ENCODE measurements at regions not wholly inside any gene's neighbourhood (a gene's known extent, or its start where the extent isn't known, plus 50 kb on each side); places are given as distances from the start of the nearest gene placed in this dataset.

GRCh38 chr5:2879701-2880100 lies 128.2 kb upstream of the IRX2 start:
- Mint-ChIP-seq H3K4me3 (no peak overlapping the region), H3K4me1 (no peaks in the 10 kb centered on the region), H3K27ac (ENCODE audit: unreplicated experiment) (no peak overlapping the region), H3K36me3 (ENCODE audit: low read depth) (peaks cover 16% of the 10 kb centered on the region), H3K9me3 (peaks cover 24% of the 10 kb centered on the region), H3K27me3 (ENCODE audit: low read depth) (no peaks in the 10 kb centered on the region)
- no peak for DNase-seq (ENCODE audit: low read depth, low spot score)
- TF ChIP-seq CTCF (conservative IDR thresholded peaks at IDR 0.05) = no peak

GRCh38 chr5:2877522-2877921 lies 126.0 kb upstream of the IRX2 start:
- no peak for TF ChIP-seq CTCF (conservative IDR thresholded peaks at IDR 0.05)
- Mint-ChIP-seq H3K27me3 (ENCODE audit: low read depth) (no peaks in the 10 kb centered on the region), H3K27ac (ENCODE audit: unreplicated experiment) (no peak overlapping the region), H3K36me3 (ENCODE audit: low read depth) (peaks cover 16% of the 10 kb centered on the region), H3K9me3 (peaks cover 17% of the 10 kb centered on the region), H3K4me1 (no peaks in the 10 kb centered on the region), H3K4me3 (no peak overlapping the region)
- DNase-seq (ENCODE audit: low read depth, low spot score) = no peak

- Mint-ChIP-seq H3K9me3 (peaks cover 14% of the 10 kb centered on the region), H3K27me3 (ENCODE audit: low read depth) (no peaks in the 10 kb centered on the region), H3K4me1 (no peaks in the 10 kb centered on the region), H3K27ac (ENCODE audit: unreplicated experiment) (no peak overlapping the region), H3K4me3 (no peak overlapping the region), H3K36me3 (ENCODE audit: low read depth) (peaks cover 16% of the 10 kb centered on the region)
- no peak for TF ChIP-seq CTCF (conservative IDR thresholded peaks at IDR 0.05)
- DNase-seq (ENCODE audit: low read depth, low spot score) = no peak
These were observed 124.7 kb upstream of the IRX2 start for GRCh38 chr5:2876183-2876582.

GRCh38 chr5:2874099-2874498 lies 122.6 kb upstream of the IRX2 start:
- Mint-ChIP-seq H3K4me1 (no peaks in the 10 kb centered on the region), H3K9me3 (peaks cover under 1% of the 10 kb centered on the region), H3K27ac (ENCODE audit: unreplicated experiment) (no peak overlapping the region), H3K4me3 (no peak overlapping the region), H3K27me3 (ENCODE audit: low read depth) (no peaks in the 10 kb centered on the region), H3K36me3 (ENCODE audit: low read depth) (peaks cover 6% of the 10 kb centered on the region)
- no peak for TF ChIP-seq CTCF (conservative IDR thresholded peaks at IDR 0.05)
- DNase-seq (ENCODE audit: low read depth, low spot score) = no peak

GRCh38 chr5:2872676-2873075 lies 121.2 kb upstream of the IRX2 start:
- Mint-ChIP-seq H3K36me3 (ENCODE audit: low read depth) (no peaks in the 10 kb centered on the region), H3K4me3 (no peak overlapping the region), H3K27ac (ENCODE audit: unreplicated experiment) (no peak overlapping the region), H3K9me3 (no peaks in the 10 kb centered on the region), H3K27me3 (ENCODE audit: low read depth) (no peaks in the 10 kb centered on the region), H3K4me1 (no peaks in the 10 kb centered on the region)
- no peak for DNase-seq (ENCODE audit: low read depth, low spot score)
- TF ChIP-seq CTCF (conservative IDR thresholded peaks at IDR 0.05) = no peak

GRCh38 chr5:2871282-2871681 lies 119.8 kb upstream of the IRX2 start:
- Mint-ChIP-seq H3K4me1 (no peaks in the 10 kb centered on the region), H3K4me3 (no peak overlapping the region), H3K36me3 (ENCODE audit: low read depth) (no peaks in the 10 kb centered on the region), H3K9me3 (no peaks in the 10 kb centered on the region), H3K27ac (ENCODE audit: unreplicated experiment) (no peak overlapping the region), H3K27me3 (ENCODE audit: low read depth) (no peaks in the 10 kb centered on the region)
- no peak for DNase-seq (ENCODE audit: low read depth, low spot score)
- no peak for TF ChIP-seq CTCF (conservative IDR thresholded peaks at IDR 0.05)
